SU-DHL-6 (cell line): ENCODE measurements at regions not wholly inside any gene's neighbourhood (a gene's known extent, or its start where the extent isn't known, plus 50 kb on each side); places are given as distances from the start of the nearest gene placed in this dataset.

Source experiments
- H2AFZ ChIP-seq: fragments of 200-600 bp; sonication (generic); 2 replicates; pipeline ENCODE4 v1.6.1; 2014; ENCODE audit warnings: low read depth, mild to moderate bottlenecking, moderate library complexity, mixed read lengths, antibody characterized with exemption, low read length; ENCODE audit not compliant: severe bottlenecking
- H3F3A ChIP-seq: fragments of 200-600 bp; shearing (Covaris generic); 2 replicates; pipeline ENCODE4 v1.6.0; 2016; ENCODE audit warnings: antibody characterized with exemption, mild to moderate bottlenecking; ENCODE audit not compliant: insufficient read depth
- H3K27ac ChIP-seq: fragments of 200-600 bp; sonication (generic); 2 replicates; pipeline ENCODE4 v1.5.1; 2016; ENCODE audit warnings: low read depth, mild to moderate bottlenecking, low read length, moderate library complexity, mixed read lengths
- H3K27me3 ChIP-seq: fragments of 200-600 bp; sonication (generic), shearing (Covaris generic); 2 replicates; pipeline ENCODE4 v1.6.0; 2014; ENCODE audit warnings: mild to moderate bottlenecking, low read length
- H3K36me3 ChIP-seq: fragments of 200-600 bp; sonication (generic); 2 replicates; pipeline ENCODE4 v1.6.1; 2014; ENCODE audit warnings: mild to moderate bottlenecking, low read length, mixed read lengths
- H3K4me2 ChIP-seq: fragments of 300-600, 200-600 bp; shearing (Covaris generic), sonication (generic); 2 replicates; pipeline ENCODE4 v1.6.0; 2014; ENCODE audit warnings: low read length, low read depth, mild to moderate bottlenecking; ENCODE audit not compliant: poor library complexity, severe bottlenecking
- H3K4me3 ChIP-seq: fragments of 200-600 bp; sonication (generic); 2 replicates; pipeline ENCODE4 v1.5.1; 2014; ENCODE audit warnings: antibody characterized with exemption, low read length, mild to moderate bottlenecking, mixed read lengths; ENCODE audit not compliant: insufficient read depth, poor library complexity, severe bottlenecking
- H3K79me2 ChIP-seq: fragments of 200-600 bp; sonication (generic); 2 replicates; pipeline ENCODE4 v1.6.1; 2014; ENCODE audit warnings: mild to moderate bottlenecking, low read length, moderate library complexity; ENCODE audit not compliant: insufficient read depth
- H3K9ac ChIP-seq: fragments of 200-600 bp; sonication (generic); 2 replicates; pipeline ENCODE4 v1.7.0; 2014; ENCODE audit warnings: mild to moderate bottlenecking, low read length
- H3K9me2 ChIP-seq: fragments of 200-600 bp; sonication (generic); replicated peaks from 2 replicates; pipeline ENCODE4 v1.6.1; 2014; ENCODE audit warnings: low read length; ENCODE audit not compliant: insufficient read depth
- H3K9me3 ChIP-seq: fragments of 200-600 bp; sonication (generic); 2 replicates; pipeline ENCODE4 v1.6.1; 2014; ENCODE audit warnings: low read length, mixed read lengths; ENCODE audit not compliant: insufficient read depth
- H4K20me1 ChIP-seq: fragments of 200-600 bp; sonication (generic); 2 replicates; pipeline ENCODE4 v1.6.1; 2014; ENCODE audit warnings: low read depth, mild to moderate bottlenecking, antibody characterized with exemption, low read length, moderate library complexity, mixed read lengths
- EZH2phosphoT487 ChIP-seq: fragments of 200-600 bp; sonication (generic), shearing (Covaris generic); conservative IDR thresholded peaks from 2 replicates; pipeline ENCODE4 v1.6.1; 2018; ENCODE audit warnings: mild to moderate bottlenecking, antibody characterized with exemption, low read length, moderate library complexity, mixed read lengths
- TF ChIP-seq, protein P1 (sequence below): fragments of 200-600 bp; sonication (generic); IDR thresholded peaks from one replicate; pipeline ENCODE4 v1.5.1; 2017; ENCODE audit warnings: antibody characterized with exemption, mild to moderate bottlenecking, low read length, moderate library complexity; ENCODE audit not compliant: insufficient read depth, poor library complexity, severe bottlenecking

DNA sequence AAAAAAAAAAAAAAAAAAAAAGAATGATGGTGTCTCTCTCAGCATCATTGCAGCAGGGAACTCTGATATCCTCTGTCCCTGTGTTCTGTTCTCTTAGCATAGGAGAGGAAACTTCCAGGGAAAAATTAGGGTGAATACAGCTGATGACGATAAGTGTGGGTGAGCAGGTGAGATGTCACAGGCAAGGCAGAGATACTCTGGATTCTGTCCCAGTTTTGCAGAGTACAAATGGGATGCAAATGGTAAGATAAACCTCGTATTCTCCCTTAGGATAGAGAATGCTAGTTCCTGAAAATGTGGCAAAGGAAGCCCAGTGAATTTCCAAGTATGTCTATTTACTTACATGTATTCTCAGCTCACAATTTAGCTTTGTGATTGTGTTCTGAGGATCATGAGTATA lies 671.6 kb upstream of the BOD1L1 start:
- no peaks in the 10 kb centered on the region for H4K20me1 ChIP-seq
- H3K79me2 ChIP-seq: no peaks in the 10 kb centered on the region
- H3K27ac ChIP-seq: no peak overlapping the region
- no peaks in the 10 kb centered on the region for H3K9me2 ChIP-seq
- H3K9ac ChIP-seq: no peak overlapping the region
- no peak for TF ChIP-seq EZH2phosphoT487
- TF ChIP-seq, protein P1, sequence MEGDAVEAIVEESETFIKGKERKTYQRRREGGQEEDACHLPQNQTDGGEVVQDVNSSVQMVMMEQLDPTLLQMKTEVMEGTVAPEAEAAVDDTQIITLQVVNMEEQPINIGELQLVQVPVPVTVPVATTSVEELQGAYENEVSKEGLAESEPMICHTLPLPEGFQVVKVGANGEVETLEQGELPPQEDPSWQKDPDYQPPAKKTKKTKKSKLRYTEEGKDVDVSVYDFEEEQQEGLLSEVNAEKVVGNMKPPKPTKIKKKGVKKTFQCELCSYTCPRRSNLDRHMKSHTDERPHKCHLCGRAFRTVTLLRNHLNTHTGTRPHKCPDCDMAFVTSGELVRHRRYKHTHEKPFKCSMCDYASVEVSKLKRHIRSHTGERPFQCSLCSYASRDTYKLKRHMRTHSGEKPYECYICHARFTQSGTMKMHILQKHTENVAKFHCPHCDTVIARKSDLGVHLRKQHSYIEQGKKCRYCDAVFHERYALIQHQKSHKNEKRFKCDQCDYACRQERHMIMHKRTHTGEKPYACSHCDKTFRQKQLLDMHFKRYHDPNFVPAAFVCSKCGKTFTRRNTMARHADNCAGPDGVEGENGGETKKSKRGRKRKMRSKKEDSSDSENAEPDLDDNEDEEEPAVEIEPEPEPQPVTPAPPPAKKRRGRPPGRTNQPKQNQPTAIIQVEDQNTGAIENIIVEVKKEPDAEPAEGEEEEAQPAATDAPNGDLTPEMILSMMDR: no peak
- H3K9me3 ChIP-seq: no peaks in the 10 kb centered on the region
- no peak overlapping the region for H2AFZ ChIP-seq
- H3K4me2 ChIP-seq: no peak overlapping the region
- H3K4me3 ChIP-seq: no peak overlapping the region
- H3K27me3 ChIP-seq: no peaks in the 10 kb centered on the region
- H3K36me3 ChIP-seq: no peaks in the 10 kb centered on the region
- H3F3A ChIP-seq: no peaks in the 10 kb centered on the region

GRCh38 chr4:14302021-14302420 lies 674.5 kb upstream of the BOD1L1 start:
- Histone ChIP-seq H3K27me3 (no peaks in the 10 kb centered on the region), H3K9me3 (no peaks in the 10 kb centered on the region), H3K27ac (no peak overlapping the region), H3K4me2 (no peak overlapping the region), H3F3A (no peaks in the 10 kb centered on the region), H4K20me1 (no peaks in the 10 kb centered on the region), H3K36me3 (no peaks in the 10 kb centered on the region), H3K9ac (no peak overlapping the region), H2AFZ (no peak overlapping the region), H3K4me3 (no peak overlapping the region), H3K79me2 (no peaks in the 10 kb centered on the region), H3K9me2 (no peaks in the 10 kb centered on the region)
- TF ChIP-seq, protein P1: no peak
- no peak for TF ChIP-seq EZH2phosphoT487

DNA sequence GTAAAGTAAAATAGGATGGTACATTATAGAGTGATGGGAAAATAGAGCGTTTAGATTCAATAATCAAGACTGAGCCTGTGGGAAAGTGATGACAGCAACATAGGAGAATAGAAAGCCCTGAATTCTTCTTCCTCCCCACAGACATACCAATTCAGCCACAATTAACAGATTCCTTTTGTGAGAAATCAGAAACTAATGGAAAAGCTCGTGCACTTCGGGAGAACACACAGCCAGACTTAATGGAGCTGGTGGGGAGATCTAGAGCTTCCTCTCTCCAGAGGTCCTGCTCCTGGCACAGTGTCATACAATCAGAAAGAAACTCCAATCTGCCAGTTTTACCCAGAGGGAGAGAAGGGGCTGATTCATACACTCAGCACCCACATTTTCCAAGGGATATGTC lies 676.3 kb upstream of the BOD1L1 start:
- H3K79me2 ChIP-seq: no peaks in the 10 kb centered on the region
- H3K36me3 ChIP-seq: no peaks in the 10 kb centered on the region
- no peak overlapping the region for H3K27ac ChIP-seq
- H2AFZ ChIP-seq: no peak overlapping the region
- no peaks in the 10 kb centered on the region for H4K20me1 ChIP-seq
- H3K9me3 ChIP-seq: no peaks in the 10 kb centered on the region
- H3K4me2 ChIP-seq: no peak overlapping the region
- H3K4me3 ChIP-seq: no peak overlapping the region
- TF ChIP-seq, protein P1: no peak
- H3F3A ChIP-seq: no peaks in the 10 kb centered on the region
- no peak overlapping the region for H3K9ac ChIP-seq
- no peaks in the 10 kb centered on the region for H3K27me3 ChIP-seq
- H3K9me2 ChIP-seq: no peaks in the 10 kb centered on the region

- Histone ChIP-seq H4K20me1 (no peaks in the 10 kb centered on the region), H3K9ac (no peak overlapping the region), H3K27ac (no peak overlapping the region), H3K4me2 (no peak overlapping the region), H2AFZ (no peak overlapping the region), H3F3A (no peaks in the 10 kb centered on the region), H3K9me2 (no peaks in the 10 kb centered on the region), H3K36me3 (no peaks in the 10 kb centered on the region), H3K79me2 (no peaks in the 10 kb centered on the region), H3K27me3 (no peaks in the 10 kb centered on the region), H3K4me3 (no peak overlapping the region), H3K9me3 (no peaks in the 10 kb centered on the region)
- no peak for TF ChIP-seq EZH2phosphoT487
- TF ChIP-seq, protein P1: no peak
Observed at GRCh38 chr4:14308229-14308651, 680.7 kb upstream of the BOD1L1 start.
